Gastrocnemius medialis (tissue), 4 donors: ENCODE measurements at regions not wholly inside any gene's neighbourhood (a gene's known extent, or its start where the extent isn't known, plus 50 kb on each side); places are given as distances from the start of the nearest gene placed in this dataset.

Experiments used
- CTCF ChIP-seq, 5 experiments: fragments of 450-650 bp in 3 of 5; fragments of 200-600 bp in 2 of 5; sonication (generic) in 2 of 5; IDR thresholded peaks in 4 of 5; conservative IDR thresholded peaks in 1 of 5; 1 replicate in 4 of 5; 2 replicates in 1 of 5; pipeline ENCODE4 v1.5.1; 2016 to 2019; ENCODE audit warnings: antibody characterized with exemption in 5 of 5, mild to moderate bottlenecking in 3 of 5, moderate library complexity in 3 of 5
- POLR2A ChIP-seq, 2 donors: fragments of 450-650 bp; IDR thresholded peaks; one replicate each; pipeline ENCODE4 v1.6.1; 2017; ENCODE audit warnings: antibody characterized with exemption in 2 of 2, mild to moderate bottlenecking in 2 of 2, moderate library complexity in 2 of 2

GRCh38 chr10:83909001-83909400 lies 230.3 kb upstream of the GHITM start:
- TF ChIP-seq CTCF (IDR thresholded peaks at IDR 0.05 in 4 of 5, conservative IDR thresholded peaks at IDR 0.05 in 1 of 5) (no peak), POLR2A (IDR thresholded peaks at IDR 0.05) (no peak)
